WTC11 (cell line): ENCODE measurements at regions not wholly inside any gene's neighbourhood (a gene's known extent, or its start where the extent isn't known, plus 50 kb on each side); places are given as distances from the start of the nearest gene placed in this dataset.

ENCODE experiments used
- ATF3 ChIP-seq: sonication (generic); formaldehyde crosslinking; conservative IDR thresholded peaks from 2 replicates; pipeline ENCODE4 v1.8.1; 2022; ENCODE audit warnings: mild to moderate bottlenecking, missing genetic modification reagents
- CTCF ChIP-seq: fragments of 200-600 bp; IDR thresholded peaks from 2 replicates; pipeline ENCODE4 v1.8.0; 2022; ENCODE audit warnings: antibody characterized with exemption
- GTF2I ChIP-seq: fragments of 250-450 bp; sonication (Bioruptor Pico); conservative IDR thresholded peaks from 2 replicates; pipeline ENCODE4 v1.4.0; 2021; ENCODE audit warnings: mild to moderate bottlenecking
- SP1 ChIP-seq: sonication (generic); formaldehyde crosslinking; conservative IDR thresholded peaks from 2 replicates; pipeline ENCODE4 v1.8.1; 2022; ENCODE audit warnings: missing genetic modification reagents

DNA sequence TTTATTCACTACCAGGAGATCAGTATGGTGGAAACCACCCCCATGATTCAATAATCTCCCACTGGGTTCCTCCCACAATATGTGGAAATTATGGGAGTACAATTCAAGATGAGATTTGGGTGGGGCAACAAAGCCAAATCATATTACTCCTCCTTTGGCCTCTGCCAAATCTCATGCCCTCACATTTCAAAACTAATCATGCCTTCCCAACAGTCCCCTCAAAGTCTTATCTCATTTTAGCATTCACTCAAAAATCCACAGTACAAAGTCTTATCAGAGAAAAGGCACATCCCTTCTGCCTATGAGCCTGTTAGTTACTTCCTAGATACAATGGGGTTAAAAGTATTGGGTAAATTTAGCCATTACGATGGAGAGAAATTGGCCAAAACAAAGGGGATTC is 989.5 kb upstream of the CNTNAP5 start:
- TF ChIP-seq CTCF: no peak
- TF ChIP-seq GTF2I (CRISPR knock-in tag): no peak
- no peak for TF ChIP-seq ATF3 (CRISPR knock-in tag)
- no peak for TF ChIP-seq SP1 (CRISPR knock-in tag)
